ENCODE measurements at regions not wholly inside any gene's neighbourhood (a gene's known extent, or its start where the extent isn't known, plus 50 kb on each side); places are given as distances from the start of the nearest gene placed in this dataset.

GRCh38 chr5:98308960-98309359 lies 464.5 kb upstream of the RGMB start:
- no peak for TF ChIP-seq CTCF (IDR thresholded peaks at IDR 0.05; ENCODE audit: insufficient read depth, low read length)
- no peak for TF ChIP-seq POLR2AphosphoS5 (IDR thresholded peaks at IDR 0.05; ENCODE audit: low read depth)
- no peak for TF ChIP-seq REST (IDR thresholded peaks at IDR 0.05; ENCODE audit: insufficient replicate concordance, low read depth)
- no peak for TF ChIP-seq SPI1 (IDR thresholded peaks at IDR 0.05; ENCODE audit: borderline replicate concordance, low read depth)
- TF ChIP-seq GABPA (IDR thresholded peaks at IDR 0.05; ENCODE audit: low read depth) = no peak
